GM13977 (cell line): ENCODE measurements at regions not wholly inside any gene's neighbourhood (a gene's known extent, or its start where the extent isn't known, plus 50 kb on each side); places are given as distances from the start of the nearest gene placed in this dataset.

Source experiments
- DNase-seq: peaks from one replicate; pipeline ENCODE4 v3.0.0; 2012; ENCODE audit warnings: low spot score
- in situ Hi-C: fragments of 300-500 bp; cut with MboI; formaldehyde crosslinking; loops from one replicate; pipeline ENCODE4 v1.12.0; 2022; ENCODE audit warnings: low sequenced_read_pairs, low pct_unique_long_range_greater_than_20kb, mixed read lengths, inconsistent platforms; ENCODE audit not compliant: unreplicated experiment
- TF ChIP-seq, protein P1 (sequence below): IDR thresholded peaks from 2 replicates; pipeline ENCODE4 v1.5.1; 2012; ENCODE audit warnings: mild to moderate bottlenecking, control low read depth; ENCODE audit not compliant: insufficient read depth; ENCODE audit errors: extremely low read depth, missing control alignments

DNA sequence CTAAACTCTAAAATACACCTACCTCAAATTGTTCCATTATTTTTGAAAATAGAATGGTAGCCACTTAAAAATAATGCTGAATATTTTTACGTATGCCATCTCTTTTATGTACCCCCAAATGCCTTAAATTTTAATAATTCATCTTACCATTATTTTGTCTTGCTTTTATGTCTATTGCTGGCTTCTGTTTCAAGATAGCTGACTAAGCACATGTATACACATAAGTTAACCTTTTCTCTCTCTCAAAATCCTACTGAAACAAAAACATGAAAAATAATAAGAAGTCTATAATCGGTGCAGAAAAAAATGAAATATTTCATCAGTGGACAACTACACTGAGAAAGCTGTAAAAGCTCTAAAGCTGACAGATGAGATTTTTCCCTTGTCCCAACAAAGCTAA, 652.0 kb upstream of the ZNF608 start:
- in situ Hi-C loops, result no loop called here
- no peak for DNase-seq
- TF ChIP-seq, protein P1, sequence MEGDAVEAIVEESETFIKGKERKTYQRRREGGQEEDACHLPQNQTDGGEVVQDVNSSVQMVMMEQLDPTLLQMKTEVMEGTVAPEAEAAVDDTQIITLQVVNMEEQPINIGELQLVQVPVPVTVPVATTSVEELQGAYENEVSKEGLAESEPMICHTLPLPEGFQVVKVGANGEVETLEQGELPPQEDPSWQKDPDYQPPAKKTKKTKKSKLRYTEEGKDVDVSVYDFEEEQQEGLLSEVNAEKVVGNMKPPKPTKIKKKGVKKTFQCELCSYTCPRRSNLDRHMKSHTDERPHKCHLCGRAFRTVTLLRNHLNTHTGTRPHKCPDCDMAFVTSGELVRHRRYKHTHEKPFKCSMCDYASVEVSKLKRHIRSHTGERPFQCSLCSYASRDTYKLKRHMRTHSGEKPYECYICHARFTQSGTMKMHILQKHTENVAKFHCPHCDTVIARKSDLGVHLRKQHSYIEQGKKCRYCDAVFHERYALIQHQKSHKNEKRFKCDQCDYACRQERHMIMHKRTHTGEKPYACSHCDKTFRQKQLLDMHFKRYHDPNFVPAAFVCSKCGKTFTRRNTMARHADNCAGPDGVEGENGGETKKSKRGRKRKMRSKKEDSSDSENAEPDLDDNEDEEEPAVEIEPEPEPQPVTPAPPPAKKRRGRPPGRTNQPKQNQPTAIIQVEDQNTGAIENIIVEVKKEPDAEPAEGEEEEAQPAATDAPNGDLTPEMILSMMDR, result no peak

DNA sequence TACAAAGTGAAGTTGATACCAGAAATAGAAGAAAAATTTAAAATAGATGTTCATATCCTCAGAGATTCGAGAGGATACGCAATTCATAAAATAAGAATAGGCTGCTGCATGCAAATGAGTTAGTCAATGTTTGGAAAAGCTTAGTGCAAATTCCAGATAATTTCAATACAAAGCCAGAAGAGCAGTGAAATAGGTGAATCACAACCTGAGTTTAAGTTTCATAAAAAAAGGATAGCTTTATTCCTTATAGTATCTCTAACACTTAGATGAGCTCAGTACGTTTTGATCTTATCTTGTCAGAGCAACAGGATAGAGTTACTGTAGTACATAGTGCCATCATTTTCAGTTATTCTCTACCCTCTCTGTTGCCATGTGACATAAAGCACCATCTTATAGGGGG, 653.4 kb upstream of the ZNF608 start:
- TF ChIP-seq, protein P1, result no peak
- in situ Hi-C loops, result loop anchor here (25.0 kb wide), 2 partner anchors 463 to 663 kb away; partner anchors contain the start of gene ZNF608
- DNase-seq, result no peak

DNA sequence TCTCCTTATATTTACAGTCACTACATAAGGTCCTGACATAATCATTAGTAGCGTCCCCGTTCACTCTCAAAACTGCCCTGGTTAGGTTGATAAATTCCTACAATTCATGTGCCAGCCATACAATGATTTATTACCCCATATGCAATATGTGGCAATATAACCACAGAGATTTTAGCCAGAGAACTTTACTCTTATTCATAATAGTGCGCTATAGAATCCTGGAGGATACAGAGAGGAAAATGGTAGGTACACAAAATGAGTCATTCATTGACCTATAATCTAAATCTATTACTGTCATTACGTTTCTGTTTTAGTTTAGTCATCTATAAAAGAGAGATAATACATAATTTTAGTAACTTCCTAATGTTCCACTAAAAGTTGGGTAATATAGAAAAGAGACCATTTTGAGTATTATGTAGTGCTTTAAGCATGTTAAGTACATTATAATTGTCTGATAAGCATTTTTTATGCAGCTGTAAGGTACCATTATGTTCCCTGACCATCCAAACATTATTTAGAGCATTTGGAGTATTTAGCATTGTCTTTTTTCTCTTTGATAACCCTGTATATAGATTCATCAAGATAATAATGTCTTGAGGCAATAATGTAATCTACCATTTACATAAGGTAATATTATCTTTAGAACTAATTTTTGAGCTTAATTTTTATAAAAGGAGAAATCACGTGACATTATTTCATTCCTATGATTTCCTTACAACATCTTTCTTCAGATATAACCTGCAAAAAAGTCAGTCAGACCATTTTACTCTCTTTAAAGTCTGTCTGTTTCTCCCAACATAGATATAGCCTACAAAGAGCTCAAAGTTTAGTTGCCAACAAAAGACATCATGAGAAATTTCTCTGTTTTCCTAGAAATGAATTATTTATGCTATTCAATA, 655.5 kb upstream of the ZNF608 start:
- DNase-seq, result no peak
- in situ Hi-C loops, result loop anchor here (25.0 kb wide), 2 partner anchors 465 to 665 kb away; partner anchors contain the start of gene ZNF608
- TF ChIP-seq, protein P1, result no peak

DNA sequence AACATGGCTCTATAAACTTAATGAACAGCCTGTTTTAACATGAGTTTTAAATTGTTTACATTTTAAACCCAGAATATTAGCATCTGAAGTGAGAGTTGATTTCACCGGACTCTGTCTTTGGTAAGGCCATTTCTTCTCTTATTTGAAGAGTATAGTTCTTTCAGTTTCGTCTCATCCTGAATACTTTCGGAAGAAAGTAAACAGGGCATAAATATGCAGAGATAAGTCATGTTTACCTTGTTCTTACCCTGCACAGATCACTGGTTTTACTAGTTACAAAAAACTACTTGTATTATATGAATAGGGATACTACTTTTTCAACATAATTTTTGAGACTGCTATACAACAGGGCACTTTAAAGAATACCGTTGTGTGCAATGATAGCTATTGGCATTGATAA, 656.3 kb upstream of the ZNF608 start:
- in situ Hi-C loops, result loop anchor here (25.0 kb wide), 2 partner anchors 465 to 665 kb away; partner anchors contain the start of gene ZNF608
- TF ChIP-seq, protein P1, result no peak
- no peak for DNase-seq

DNA sequence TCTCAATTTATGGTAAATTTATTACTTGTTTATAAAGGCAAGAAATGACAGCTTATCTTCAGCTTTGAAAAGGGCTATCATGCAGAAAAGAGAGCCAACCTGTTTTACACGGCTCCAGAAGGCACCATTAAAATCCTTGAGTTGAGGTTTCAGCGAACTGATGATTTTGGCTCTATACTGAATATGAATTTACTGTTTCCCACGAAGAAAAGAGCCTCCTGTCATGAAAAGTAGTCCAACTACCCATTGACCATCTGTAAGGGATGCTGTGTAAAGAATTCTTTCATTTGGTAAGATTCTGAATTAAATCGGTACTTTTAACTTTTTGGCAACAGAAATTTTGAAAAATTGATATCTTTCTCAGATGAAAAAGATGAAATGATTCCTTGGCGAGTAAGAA, 657.6 kb upstream of the ZNF608 start:
- DNase-seq, result no peak
- in situ Hi-C loops, result loop anchor here (25.0 kb wide), 2 partner anchors 467 to 667 kb away; partner anchors contain the start of gene ZNF608
- TF ChIP-seq, protein P1, result no peak

DNA sequence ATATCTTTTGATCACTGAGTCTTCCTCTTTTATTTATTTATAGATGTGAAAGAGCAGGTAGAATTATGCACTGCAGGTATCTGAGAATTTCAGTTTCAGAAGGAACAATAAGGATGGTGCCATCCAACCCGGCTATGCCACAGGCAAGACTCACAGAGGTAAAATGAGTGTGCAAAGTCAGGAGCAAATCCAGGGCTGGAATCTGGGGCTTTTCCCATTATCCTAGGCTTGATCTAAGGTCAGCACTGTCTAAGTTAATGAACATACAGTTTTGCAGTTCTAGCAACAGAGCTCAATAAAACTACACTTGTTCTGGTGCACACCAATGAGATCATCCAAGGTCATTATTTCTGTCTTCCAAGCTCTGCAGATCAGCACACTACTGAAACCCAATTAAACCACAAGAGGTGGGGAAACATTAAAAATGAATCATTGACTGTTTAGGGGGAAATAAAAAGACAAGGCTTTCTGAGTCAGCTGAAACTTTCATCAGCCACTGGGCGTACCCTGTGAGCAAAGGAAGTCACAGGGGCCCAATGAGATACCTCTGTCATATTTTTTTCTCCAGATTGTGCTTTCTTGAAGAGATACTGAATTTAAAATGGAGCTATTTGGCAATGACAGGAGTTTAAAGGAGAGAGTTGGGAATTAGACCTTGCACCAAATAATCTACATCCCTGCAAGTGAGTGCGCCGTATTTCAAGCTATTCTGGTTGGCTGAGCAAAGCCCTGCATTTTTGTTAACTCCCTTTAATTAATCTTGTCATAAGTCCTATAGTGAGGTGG, 662.2 kb upstream of the ZNF608 start:
- peak; percentile 38 for DNase-seq
- in situ Hi-C loops, result loop anchor here (25.0 kb wide), 2 partner anchors 471 to 671 kb away; partner anchors contain the start of gene ZNF608
- TF ChIP-seq, protein P1, result no peak
